ENCODE measurements at regions not wholly inside any gene's neighbourhood (a gene's known extent, or its start where the extent isn't known, plus 50 kb on each side); places are given as distances from the start of the nearest gene placed in this dataset.

- no peak overlapping the region for H3K14ac ChIP-seq (ENCODE audit: low read length)
- no peak overlapping the region for H4K8ac ChIP-seq (ENCODE audit: low read depth, low read length)
- H3K9me3 ChIP-seq (replicated peaks in 1 of 2; ENCODE audit: control insufficient read depth in 2 of 2, insufficient read depth in 1 of 2, low read depth in 1 of 2, low read length in 2 of 2) = no peaks in the 10 kb centered on the region
- no peak for DNase-seq (ENCODE audit: low spot score)
- H3K4me3 ChIP-seq (ENCODE audit: low read length in 2 of 2) = no peak overlapping the region
- H3K4me1 ChIP-seq (ENCODE audit: control insufficient read depth in 2 of 2, insufficient read depth in 1 of 2, low read depth in 1 of 2, low read length in 2 of 2) = no peaks in the 10 kb centered on the region
- H3K4me2 ChIP-seq (ENCODE audit: insufficient read depth, low read length, poor library complexity, severe bottlenecking) = no peak overlapping the region
- H3K79me1 ChIP-seq (ENCODE audit: low read depth, low read length) = no peaks in the 10 kb centered on the region
- no CpG with 5 or more reads among the region's 1 CpG for WGBS, 2 donors (ENCODE audit: extremely low coverage in 2 of 2, insufficient read length in 2 of 2, insufficient replicate concordance in 1 of 2)
- no peak overlapping the region for H2AFZ ChIP-seq (ENCODE audit: low read length)
- H3K27ac ChIP-seq (replicated peaks; ENCODE audit: low read length) = no peak overlapping the region
- H3K23ac ChIP-seq (ENCODE audit: low read depth, low read length, poor library complexity) = no peak overlapping the region
- H2BK12ac ChIP-seq (ENCODE audit: low read length) = no peak overlapping the region
- no peak overlapping the region for H2BK120ac ChIP-seq (ENCODE audit: low read depth, low read length)
- no peak overlapping the region for H4K91ac ChIP-seq (ENCODE audit: low read depth, low read length, poor library complexity)
- no peak overlapping the region for H3K4ac ChIP-seq (ENCODE audit: low read length)
- H3K9ac ChIP-seq (ENCODE audit: low read depth, low read length, poor library complexity) = no peak overlapping the region
- H2BK15ac ChIP-seq (ENCODE audit: low read length) = no peak overlapping the region
- no peak overlapping the region for H2BK5ac ChIP-seq (ENCODE audit: low read length)
- no peak overlapping the region for H3K18ac ChIP-seq (ENCODE audit: low read length)
- no peaks in the 10 kb centered on the region for H3K36me3 ChIP-seq (replicated peaks in 1 of 2; ENCODE audit: control insufficient read depth in 2 of 2, insufficient read depth in 2 of 2, low read length in 2 of 2)
- no peak overlapping the region for H2AK5ac ChIP-seq (ENCODE audit: low read depth, low read length)
- no peaks in the 10 kb centered on the region for H3K27me3 ChIP-seq (ENCODE audit: control insufficient read depth in 3 of 3, insufficient read depth in 3 of 3, low read depth in 1 of 3, low read length in 3 of 3)
Measured at GRCh38 chr9:82188817-82189216, 200.2 kb downstream of the SPATA31D1 start.

GRCh38 chr9:82191082-82191770 lies 202.7 kb downstream of the SPATA31D1 start:
- Histone ChIP-seq H2BK15ac (ENCODE audit: low read length) (no peak overlapping the region), H2AK5ac (ENCODE audit: low read depth, low read length) (no peak overlapping the region), H2BK120ac (ENCODE audit: low read depth, low read length) (no peak overlapping the region), H4K8ac (ENCODE audit: low read depth, low read length) (no peak overlapping the region), H3K27ac (replicated peaks; ENCODE audit: low read length) (no peak overlapping the region), H2BK12ac (ENCODE audit: low read length) (no peak overlapping the region), H4K91ac (ENCODE audit: low read depth, low read length, poor library complexity) (no peak overlapping the region), H3K4me3 (ENCODE audit: low read length in 2 of 2) (no peak overlapping the region), H3K36me3 (replicated peaks in 1 of 2; ENCODE audit: control insufficient read depth in 2 of 2, insufficient read depth in 2 of 2, low read length in 2 of 2) (no peaks in the 10 kb centered on the region), H3K4me2 (ENCODE audit: insufficient read depth, low read length, poor library complexity, severe bottlenecking) (no peak overlapping the region), H3K27me3 (ENCODE audit: control insufficient read depth in 3 of 3, insufficient read depth in 3 of 3, low read depth in 1 of 3, low read length in 3 of 3) (no peaks in the 10 kb centered on the region), H2BK5ac (ENCODE audit: low read length) (no peak overlapping the region), H3K79me1 (ENCODE audit: low read depth, low read length) (no peaks in the 10 kb centered on the region), H3K14ac (ENCODE audit: low read length) (no peak overlapping the region), H3K18ac (ENCODE audit: low read length) (no peak overlapping the region), H3K9ac (ENCODE audit: low read depth, low read length, poor library complexity) (no peak overlapping the region), H3K9me3 (replicated peaks in 1 of 2; ENCODE audit: control insufficient read depth in 2 of 2, insufficient read depth in 1 of 2, low read depth in 1 of 2, low read length in 2 of 2) (no peaks in the 10 kb centered on the region), H3K23ac (ENCODE audit: low read depth, low read length, poor library complexity) (no peak overlapping the region), H2AFZ (ENCODE audit: low read length) (no peak overlapping the region), H3K4ac (ENCODE audit: low read length) (no peak overlapping the region), H3K4me1 (ENCODE audit: control insufficient read depth in 2 of 2, insufficient read depth in 1 of 2, low read depth in 1 of 2, low read length in 2 of 2) (no peaks in the 10 kb centered on the region)
- whole genome bisulfite sequencing, 2 donors (ENCODE audit: extremely low coverage in 2 of 2, insufficient read length in 2 of 2, insufficient replicate concordance in 1 of 2) = no CpG with 5 or more reads among the region's 4 CpGs
- no peak for DNase-seq (ENCODE audit: low spot score)

DNA sequence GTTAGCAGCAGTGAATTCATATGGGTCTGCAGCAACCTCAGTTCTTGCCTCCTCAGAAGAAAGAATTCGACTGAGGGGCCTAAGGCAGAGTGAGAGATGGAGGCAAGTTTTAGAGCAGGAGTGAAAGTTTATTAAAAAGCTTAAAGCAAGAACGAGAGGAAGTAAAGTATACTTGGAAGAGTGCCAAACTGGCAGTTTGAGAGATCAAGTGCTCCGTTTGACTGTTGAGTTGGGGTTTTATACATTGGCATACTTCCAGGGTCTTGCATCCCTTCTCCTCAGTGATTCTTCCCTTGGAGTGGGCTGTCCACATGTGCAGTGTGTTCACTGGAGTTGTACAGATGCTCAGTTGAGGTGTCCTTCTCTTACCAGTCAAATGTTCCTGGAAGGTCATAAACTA lies 203.6 kb downstream of the SPATA31D1 start:
- H3K18ac ChIP-seq (ENCODE audit: low read length) = no peak overlapping the region
- H2AFZ ChIP-seq (ENCODE audit: low read length) = no peak overlapping the region
- H2BK15ac ChIP-seq (ENCODE audit: low read length) = no peak overlapping the region
- no peak overlapping the region for H3K4me2 ChIP-seq (ENCODE audit: insufficient read depth, low read length, poor library complexity, severe bottlenecking)
- H3K27me3 ChIP-seq (ENCODE audit: control insufficient read depth in 3 of 3, insufficient read depth in 3 of 3, low read depth in 1 of 3, low read length in 3 of 3) = no peaks in the 10 kb centered on the region
- no peak overlapping the region for H3K4me3 ChIP-seq (ENCODE audit: low read length in 2 of 2)
- no peak overlapping the region for H4K91ac ChIP-seq (ENCODE audit: low read depth, low read length, poor library complexity)
- no peak overlapping the region for H2AK5ac ChIP-seq (ENCODE audit: low read depth, low read length)
- H3K14ac ChIP-seq (ENCODE audit: low read length) = no peak overlapping the region
- no peak overlapping the region for H3K27ac ChIP-seq (replicated peaks; ENCODE audit: low read length)
- no peaks in the 10 kb centered on the region for H3K36me3 ChIP-seq (replicated peaks in 1 of 2; ENCODE audit: control insufficient read depth in 2 of 2, insufficient read depth in 2 of 2, low read length in 2 of 2)
- WGBS, 2 donors (ENCODE audit: extremely low coverage in 2 of 2, insufficient read length in 2 of 2, insufficient replicate concordance in 1 of 2) = no CpG with 5 or more reads among the region's 3 CpGs
- H2BK5ac ChIP-seq (ENCODE audit: low read length) = no peak overlapping the region
- no peak for DNase-seq (ENCODE audit: low spot score)
- no peak overlapping the region for H2BK120ac ChIP-seq (ENCODE audit: low read depth, low read length)
- no peaks in the 10 kb centered on the region for H3K9me3 ChIP-seq (replicated peaks in 1 of 2; ENCODE audit: control insufficient read depth in 2 of 2, insufficient read depth in 1 of 2, low read depth in 1 of 2, low read length in 2 of 2)
- H2BK12ac ChIP-seq (ENCODE audit: low read length) = no peak overlapping the region
- H3K4me1 ChIP-seq (ENCODE audit: control insufficient read depth in 2 of 2, insufficient read depth in 1 of 2, low read depth in 1 of 2, low read length in 2 of 2) = no peaks in the 10 kb centered on the region
- H3K9ac ChIP-seq (ENCODE audit: low read depth, low read length, poor library complexity) = no peak overlapping the region
- H3K79me1 ChIP-seq (ENCODE audit: low read depth, low read length) = no peaks in the 10 kb centered on the region
- no peak overlapping the region for H3K4ac ChIP-seq (ENCODE audit: low read length)
- no peak overlapping the region for H4K8ac ChIP-seq (ENCODE audit: low read depth, low read length)
- no peak overlapping the region for H3K23ac ChIP-seq (ENCODE audit: low read depth, low read length, poor library complexity)

DNA sequence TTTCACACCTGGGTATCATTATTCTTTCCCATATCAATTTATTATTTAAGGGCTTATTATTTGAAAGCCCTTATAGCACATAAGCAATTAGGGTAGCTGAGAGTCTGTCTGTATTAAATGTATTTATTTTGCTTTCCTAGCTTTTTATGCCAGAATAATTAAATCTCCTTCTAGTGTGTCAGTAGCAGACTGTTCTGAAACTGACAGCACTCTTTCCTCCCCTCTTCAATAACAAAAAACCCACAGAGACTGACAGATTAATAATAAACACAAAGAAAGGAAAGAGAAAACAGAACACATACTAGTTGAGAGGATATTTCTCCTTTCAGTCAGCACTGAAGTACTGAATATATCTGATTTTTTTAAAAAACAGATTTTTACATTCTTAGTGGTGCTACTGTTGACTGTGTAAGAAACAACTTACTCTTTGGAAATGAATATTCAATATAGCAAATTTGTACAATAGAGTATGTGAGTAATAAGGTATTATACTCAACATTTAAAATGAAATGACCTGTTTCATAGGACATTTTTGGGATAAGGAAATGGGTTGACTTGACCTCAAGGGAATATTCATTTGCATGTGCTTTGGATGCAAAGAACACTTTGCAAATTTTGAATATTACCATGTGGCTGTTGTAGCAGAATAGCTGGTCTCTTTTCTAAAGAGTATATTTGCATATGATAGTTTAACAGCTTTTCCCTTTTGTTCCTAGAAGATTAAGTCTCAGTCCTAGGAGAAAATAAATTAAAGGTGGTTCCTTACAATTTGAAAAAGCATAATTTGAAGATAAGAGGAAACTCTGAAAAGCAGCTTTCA lies 208.3 kb downstream of the SPATA31D1 start:
- DNase-seq (ENCODE audit: low spot score) = no peak
- Histone ChIP-seq H2AFZ (ENCODE audit: low read length) (no peak overlapping the region), H3K4me3 (ENCODE audit: low read length in 2 of 2) (no peak overlapping the region), H3K14ac (ENCODE audit: low read length) (no peak overlapping the region), H2BK5ac (ENCODE audit: low read length) (no peak overlapping the region), H3K27me3 (ENCODE audit: control insufficient read depth in 3 of 3, insufficient read depth in 3 of 3, low read depth in 1 of 3, low read length in 3 of 3) (no peaks in the 10 kb centered on the region), H2AK5ac (ENCODE audit: low read depth, low read length) (no peak overlapping the region), H3K23ac (ENCODE audit: low read depth, low read length, poor library complexity) (no peak overlapping the region), H3K9ac (ENCODE audit: low read depth, low read length, poor library complexity) (no peak overlapping the region), H3K4ac (ENCODE audit: low read length) (no peak overlapping the region), H2BK15ac (ENCODE audit: low read length) (no peak overlapping the region), H3K18ac (ENCODE audit: low read length) (no peak overlapping the region), H3K27ac (replicated peaks; ENCODE audit: low read length) (no peak overlapping the region), H3K36me3 (replicated peaks in 1 of 2; ENCODE audit: control insufficient read depth in 2 of 2, insufficient read depth in 2 of 2, low read length in 2 of 2) (no peaks in the 10 kb centered on the region), H2BK12ac (ENCODE audit: low read length) (no peak overlapping the region), H4K91ac (ENCODE audit: low read depth, low read length, poor library complexity) (no peak overlapping the region), H3K4me1 (ENCODE audit: control insufficient read depth in 2 of 2, insufficient read depth in 1 of 2, low read depth in 1 of 2, low read length in 2 of 2) (no peaks in the 10 kb centered on the region), H3K9me3 (replicated peaks in 1 of 2; ENCODE audit: control insufficient read depth in 2 of 2, insufficient read depth in 1 of 2, low read depth in 1 of 2, low read length in 2 of 2) (no peaks in the 10 kb centered on the region), H4K8ac (ENCODE audit: low read depth, low read length) (no peak overlapping the region), H2BK120ac (ENCODE audit: low read depth, low read length) (no peak overlapping the region), H3K4me2 (ENCODE audit: insufficient read depth, low read length, poor library complexity, severe bottlenecking) (no peak overlapping the region), H3K79me1 (ENCODE audit: low read depth, low read length) (no peaks in the 10 kb centered on the region)
